ENCODE measurements at regions not wholly inside any gene's neighbourhood (a gene's known extent, or its start where the extent isn't known, plus 50 kb on each side); places are given as distances from the start of the nearest gene placed in this dataset.
"Not testable (repeated sequence)": the region's sequence is repeated elsewhere in the genome, so short reads cannot be mapped to it uniquely, and the experiment has no call there.

DNA sequence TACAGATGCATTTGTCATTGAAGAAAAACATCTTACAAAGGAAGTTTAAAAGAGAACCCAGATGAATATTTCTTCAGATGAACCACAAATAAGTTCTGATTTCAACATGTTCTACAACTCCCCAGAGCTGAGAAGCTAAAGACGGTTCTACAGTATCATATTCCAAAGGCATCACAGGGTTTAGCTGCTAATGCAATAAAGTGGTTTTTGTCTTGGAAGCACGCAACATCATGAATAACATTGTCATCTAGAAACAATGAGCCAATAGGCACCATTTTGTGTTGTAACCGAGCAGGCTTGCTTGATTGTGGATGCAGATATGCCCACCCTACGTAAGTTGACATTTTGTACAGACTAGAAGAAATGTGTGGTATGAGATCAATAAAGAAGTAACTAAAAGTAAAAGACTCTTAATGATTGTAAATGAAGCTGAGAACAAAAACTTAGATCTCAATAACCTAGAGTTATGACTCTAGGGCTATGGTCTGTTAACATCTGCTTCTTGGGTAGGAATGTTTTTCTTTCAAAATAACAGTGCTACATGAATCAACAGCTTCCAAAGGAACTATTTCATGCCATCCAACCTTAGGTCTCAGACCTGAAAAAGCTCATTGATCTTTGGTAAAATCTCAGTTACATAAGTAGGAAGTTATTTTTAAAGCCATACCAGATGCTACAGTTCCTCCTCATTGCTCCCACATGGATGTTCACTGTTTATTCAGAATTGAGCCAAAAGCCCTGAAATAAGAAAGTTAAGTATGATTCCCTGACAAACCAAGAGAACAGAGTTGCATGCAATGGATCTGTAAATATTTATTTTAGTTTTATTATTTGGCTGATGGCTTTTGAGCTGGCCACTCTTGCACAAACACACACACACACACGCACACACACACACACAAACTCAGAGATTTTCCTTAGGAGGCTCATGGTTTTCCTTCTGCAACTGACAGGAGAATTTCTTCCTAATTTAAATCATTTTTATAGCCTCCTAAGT, 118.7 kb upstream of the SLCO6A1 start:
- no peak for DNase-seq

DNA sequence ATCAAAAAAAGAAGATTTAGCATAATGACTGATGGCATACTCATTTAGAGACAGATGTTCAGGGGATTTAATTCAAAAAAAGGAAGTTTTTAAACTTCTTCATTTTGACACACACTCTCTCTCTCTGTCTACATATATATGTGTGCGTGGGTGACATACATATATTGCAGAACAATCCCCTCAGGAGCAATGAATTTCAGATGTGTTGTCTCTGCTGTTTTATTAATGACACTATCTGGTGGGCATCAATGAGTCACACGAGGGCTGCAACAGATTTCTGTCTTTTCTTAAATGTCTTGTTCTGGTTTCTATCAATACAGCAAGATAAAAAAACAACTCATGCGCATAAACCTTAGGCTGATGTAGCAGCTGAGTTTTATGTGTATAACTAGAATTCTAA, 123.5 kb upstream of the SLCO6A1 start:
- DNase-seq = no peak

DNA sequence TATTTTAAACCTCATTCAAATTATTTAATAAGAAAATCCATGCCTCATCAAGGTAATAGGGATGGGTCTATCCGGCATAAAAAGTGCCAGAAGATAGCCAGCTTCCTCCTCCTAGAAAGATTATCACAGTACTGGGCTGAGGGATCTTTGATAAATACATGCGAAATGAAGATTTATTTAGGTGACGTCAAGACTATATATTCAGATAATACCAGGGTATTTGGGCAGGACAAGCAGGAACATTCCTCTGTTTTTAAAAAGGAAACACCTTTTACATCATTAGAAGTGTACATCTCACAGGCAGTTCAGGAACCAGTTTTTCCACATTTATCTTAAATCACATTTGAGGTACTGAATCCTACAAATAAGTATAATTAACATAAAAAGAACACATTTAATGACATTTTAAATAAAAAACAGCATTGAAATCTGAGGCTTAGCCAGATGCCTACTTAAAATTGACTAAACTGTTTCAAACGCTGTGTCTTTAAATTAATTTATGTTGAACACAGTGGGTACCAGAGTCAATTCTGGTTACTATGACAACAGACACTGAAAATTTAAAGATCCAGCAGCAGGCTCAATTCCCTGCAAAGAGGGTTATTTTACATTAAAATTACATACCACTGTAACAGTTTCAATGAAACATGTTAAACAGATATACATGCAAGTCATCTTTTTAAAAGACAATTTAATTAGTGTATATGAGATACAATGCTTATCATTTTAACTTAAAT, 124.7 kb upstream of the SLCO6A1 start:
- DNase-seq = no peak

DNA sequence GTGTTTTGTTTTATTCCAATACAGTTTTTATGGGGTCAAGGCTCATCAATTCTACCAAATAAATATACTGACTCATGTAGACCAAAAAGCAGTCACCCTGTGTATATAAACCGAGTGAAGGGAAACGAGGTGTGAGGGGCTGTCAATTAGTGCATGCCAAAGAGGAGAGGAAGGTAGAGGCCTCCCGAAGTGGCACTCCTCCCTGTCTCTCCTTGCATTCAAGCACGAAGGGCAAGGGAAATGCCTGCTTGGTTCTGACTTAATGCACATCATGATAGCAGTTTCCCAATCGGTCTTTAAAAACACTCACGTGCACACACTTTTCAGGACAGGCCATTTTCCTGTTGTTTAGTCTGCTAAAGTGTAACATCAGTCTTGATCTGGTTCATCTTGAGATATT, 125.6 kb upstream of the SLCO6A1 start:
- DNase-seq = no peak

DNA sequence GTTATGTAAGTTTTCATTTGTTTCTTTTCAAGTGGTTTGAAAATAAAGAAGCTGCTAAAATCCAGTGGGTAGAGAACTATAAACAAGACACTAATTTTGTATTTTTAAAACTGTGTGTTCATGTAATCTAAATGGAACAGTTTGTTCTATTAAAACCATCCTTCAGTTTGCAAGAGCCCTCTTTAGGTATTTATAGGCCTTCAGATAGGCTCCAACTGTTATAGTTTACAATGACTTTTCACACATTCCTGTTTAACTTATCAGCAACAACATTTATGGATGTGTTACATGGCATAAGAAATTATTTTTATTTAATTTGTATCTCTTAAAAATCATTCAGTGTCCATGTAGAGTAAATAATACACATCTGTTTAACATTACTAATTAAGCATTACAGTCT, 126.7 kb upstream of the SLCO6A1 start:
- no peak for DNase-seq

DNA sequence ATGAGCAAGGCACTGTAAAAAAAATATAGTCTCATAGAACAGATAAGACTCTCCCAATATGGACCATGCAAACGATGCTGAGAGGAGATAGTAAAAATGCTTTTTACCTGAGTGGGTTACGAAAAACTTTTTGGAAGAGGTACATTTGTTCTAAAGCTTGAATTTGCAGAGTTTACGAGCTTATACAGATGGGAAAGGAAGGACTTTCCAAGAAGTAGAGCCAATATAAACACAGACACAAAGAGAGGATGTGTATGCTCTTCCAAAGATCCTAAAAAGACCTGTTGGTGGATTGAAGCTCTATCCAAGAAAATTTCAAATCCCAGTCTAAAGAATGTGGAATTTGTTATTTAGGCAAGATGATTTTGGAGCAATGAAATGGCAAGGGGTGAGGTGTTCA, 127.1 kb upstream of the SLCO6A1 start:
- DNase-seq = no peak

DNA sequence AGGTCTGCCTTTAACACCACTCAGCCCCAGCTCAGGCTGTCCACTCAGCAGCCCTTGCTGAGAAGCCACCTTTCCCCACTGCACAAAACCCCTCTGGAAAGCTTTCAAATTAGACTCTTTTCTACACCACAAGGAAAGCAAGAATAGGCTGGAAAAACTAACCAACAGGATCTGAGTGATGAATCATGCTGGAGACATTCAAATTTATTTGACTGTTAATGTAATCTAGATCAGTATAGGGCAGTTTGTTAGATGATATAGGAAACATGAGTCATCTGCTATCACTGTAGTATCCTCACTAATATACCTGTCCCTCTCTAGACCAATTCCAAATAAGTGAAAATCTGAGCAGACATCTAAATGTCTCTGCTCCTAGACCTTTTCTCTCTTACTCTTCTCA, 127.8 kb upstream of the PAM start:
- DNase-seq = no peak

DNA sequence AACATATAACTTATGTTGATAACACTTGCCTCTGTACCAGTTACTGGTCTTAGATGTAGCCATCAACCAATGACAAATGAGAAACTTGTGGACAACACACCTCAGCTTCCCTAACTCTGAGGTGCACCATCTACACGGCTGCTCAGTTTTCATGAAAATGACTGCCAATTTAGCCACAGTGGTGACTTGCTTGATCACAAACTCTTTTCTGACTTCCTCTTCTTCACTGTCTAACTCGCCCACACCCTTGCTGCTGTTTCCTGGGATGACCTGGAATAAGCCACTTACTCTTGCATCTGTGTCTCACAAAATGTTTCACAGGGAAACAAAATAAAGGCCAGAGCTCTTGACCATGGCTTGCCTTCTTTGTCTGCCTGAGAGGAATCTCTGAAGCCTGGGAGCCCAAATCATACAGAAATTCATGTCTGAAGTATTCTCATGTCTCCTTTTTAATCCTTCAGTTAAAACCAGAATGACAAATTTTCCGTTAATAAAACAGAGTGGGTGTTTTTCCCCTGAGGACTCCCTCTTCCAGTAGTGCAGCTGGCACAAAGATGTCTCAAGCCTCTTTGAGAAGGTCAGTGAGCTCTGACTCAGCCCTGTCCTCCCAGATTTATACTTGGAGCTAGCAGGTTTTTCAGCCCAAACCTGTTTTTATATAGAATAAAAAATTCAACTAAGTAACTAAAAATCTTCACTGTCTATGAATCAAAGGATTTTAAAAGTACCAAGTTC, 126.5 kb upstream of the PAM start:
- no peak for DNase-seq

DNA sequence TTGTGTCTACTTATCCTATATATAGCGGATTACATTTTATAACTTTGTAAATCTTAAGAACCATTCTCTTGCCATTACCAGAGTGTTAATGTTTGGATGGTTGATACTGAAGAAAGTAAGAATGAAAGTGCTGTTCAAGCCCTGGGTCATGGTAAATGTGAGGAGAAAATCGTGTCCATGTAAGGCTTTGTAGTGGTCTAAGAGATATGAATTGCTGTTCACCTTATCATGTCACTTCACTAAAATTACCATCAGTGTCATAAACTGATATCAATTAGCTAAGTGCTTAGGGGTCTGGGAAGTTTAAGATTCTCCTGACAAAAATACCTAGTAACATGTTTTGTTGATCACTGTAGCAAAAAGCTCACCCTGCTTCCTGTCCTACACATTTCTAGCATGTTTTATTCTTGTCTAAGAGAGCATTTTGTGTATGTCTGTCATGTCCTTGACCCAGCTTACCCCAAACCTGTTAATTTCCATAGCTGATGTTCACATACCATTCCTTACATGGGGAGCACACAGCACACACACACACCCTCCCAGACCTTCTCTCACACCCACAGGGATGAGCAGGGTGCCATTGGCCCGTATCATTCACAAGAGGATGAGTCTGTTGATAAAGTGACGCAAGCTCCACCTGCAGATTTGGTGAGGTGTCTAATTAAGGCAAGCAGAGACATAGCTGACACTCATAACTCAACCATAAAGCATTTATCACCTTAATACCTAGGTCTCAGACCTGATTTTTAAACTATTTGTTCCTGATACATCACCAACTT, 125.1 kb upstream of the PAM start:
- no peak for DNase-seq

DNA sequence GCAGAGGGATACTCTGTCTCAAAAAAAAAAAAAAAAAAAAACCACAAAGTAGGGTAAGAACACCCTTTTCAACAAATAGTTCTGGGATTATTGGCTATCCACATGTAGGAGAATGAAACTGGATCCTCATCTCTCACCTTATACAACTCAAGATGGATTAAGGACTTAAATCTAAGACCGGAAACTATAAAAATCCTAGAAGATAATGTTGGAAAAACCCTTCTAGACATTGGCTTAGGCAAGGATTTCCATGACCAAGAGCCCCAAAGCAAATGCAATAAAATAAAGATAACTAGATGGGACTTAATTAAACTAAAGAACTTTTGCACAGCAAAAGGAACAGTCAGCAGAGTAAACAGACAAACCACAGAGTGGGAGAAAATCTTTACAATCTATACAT, 119.7 kb upstream of the PAM start:
- DNase-seq = not testable (repeated sequence)

DNA sequence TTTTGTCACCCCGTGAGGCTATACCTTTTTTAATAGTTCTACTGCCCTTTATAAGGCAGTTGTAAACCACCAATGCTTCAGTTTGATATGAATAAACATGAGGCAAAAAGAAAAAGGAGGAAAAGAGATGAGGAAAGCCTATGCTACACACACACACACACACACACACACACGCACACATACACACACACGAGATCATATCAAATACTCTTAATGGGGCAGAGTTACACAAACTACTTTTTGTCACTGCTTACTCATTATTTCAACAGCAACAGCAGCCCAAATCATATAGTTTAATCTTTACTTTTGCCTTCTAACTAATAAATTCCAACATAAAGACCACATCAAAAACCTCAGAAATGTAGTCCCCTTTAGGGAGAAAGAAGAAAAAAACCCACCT, 116.8 kb upstream of the PAM start:
- DNase-seq = no peak

DNA sequence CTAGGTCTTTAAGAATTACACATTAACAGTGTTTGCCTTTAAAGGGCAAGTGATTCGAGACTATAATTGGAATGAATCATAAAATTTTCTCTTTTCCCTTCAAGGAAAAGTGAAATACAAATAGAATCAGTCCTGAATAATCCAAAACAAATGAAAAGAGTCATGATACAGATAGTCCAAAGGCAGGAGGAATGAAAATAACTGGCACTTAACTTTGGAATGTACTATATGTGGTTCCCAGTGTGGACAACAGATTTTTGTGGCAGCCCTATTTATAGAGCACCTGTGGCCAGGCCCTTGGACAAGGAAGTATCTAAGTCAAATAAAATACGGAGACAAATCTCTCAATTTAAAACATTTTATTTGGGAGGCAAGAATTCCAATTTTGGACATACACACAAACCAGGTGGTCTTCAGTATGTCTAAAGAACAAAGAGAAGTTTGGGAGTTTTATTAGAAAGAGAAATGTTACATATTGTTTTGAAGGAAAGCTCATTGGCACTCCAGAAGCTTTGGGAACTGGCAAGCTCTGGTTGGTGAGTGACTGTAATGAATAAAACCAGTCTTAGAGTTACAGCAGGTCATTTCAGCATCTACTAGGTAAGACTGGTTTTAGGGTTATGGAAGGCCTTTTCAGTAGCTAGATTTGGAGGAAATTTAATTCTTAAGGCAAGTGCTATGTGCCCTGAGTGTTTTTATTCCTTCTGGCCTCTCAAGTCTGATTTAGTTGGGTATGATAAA, 116.0 kb upstream of the PAM start:
- no peak for DNase-seq

DNA sequence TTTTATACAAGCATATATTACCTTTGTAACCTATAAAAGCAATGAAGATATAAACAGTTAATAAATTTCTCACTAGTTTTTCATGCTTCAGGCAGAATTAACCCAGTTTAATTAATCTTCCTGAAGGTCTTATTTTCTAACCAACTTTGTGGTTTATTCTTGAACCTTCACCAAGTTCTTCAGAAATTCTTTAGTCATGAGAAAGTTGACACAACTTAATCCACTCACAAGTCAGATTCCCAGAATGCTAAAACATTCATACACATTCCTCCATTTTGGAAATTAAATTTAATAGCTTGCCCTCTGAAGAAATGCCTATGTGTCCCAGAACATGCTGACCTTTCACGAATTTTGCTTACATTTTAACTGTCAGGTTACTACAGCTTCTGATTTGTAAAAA, 105.4 kb upstream of the PAM start:
- no peak for DNase-seq

DNA sequence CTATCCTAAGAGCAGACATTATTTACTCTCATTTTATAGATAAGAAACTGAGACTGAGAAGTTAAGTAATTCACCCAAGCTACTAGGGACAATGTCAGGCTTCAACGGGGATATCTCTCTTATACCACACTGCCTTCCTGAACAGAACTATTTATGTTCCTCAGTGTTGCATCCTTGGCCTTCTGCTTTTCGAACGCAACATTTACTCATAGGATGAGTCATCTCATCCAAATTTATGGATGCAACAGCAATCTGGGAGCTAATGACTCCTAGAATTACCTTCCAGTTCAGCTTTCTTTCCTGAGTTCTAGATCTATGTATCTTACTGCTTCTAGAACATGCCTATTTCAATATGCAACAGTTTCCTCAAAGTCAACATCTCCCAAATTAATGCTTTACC, 103.6 kb upstream of the PAM start:
- no peak for DNase-seq

DNA sequence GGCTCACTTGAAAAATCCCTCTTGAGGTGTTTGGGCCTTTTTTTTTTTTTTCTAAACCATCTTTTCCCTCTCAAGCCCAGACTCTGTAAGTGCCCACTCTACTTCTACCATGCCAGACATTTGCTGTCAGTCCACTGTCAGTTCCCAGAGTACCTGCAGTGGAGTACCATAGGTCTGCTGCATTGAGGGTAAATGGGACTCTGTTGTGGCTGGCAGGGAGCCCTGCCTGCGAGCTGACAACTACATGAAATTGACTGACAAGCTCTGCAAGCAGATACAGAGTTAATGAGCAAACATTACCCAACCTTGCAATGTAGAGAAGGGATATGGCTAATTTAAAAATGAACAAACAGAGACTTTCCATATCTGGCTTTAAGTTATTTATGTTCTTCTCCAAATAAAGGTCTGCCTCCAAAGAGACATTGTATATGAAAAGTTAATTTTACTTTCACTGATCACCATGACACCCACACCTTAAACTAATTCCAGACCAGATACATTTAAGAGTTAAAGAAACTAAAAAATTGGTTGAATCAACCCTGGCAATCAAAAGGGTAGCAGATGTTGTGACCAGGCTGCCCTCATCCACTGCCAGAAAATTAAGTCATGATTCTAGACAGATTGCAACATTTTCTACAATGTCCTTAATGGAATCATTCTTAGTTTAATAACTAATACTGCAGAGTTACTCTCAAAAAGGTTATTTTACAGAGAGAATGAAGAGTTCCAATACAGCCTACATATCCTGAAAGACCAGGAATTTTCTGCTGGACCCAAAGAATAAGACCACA, 100.4 kb upstream of the PAM start:
- no peak for DNase-seq

DNA sequence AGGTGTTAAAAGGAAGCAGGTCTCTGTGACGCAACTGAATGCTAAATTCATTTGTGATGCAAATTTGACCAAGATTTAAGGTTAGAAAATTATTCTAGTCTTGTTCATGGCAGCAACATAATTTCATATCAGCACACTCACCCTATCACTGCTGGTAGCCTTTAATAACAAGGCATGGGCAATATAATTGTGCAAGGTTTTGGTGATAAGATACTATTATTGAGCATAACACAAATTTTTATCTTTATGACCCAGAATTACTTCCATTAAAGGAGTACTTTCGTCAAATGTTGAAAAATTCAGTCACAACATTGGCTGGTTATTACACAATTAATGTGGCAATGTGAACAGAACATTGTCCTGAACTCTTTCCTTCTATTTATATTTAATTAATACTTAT, 96.0 kb upstream of the PAM start:
- DNase-seq = no peak

DNA sequence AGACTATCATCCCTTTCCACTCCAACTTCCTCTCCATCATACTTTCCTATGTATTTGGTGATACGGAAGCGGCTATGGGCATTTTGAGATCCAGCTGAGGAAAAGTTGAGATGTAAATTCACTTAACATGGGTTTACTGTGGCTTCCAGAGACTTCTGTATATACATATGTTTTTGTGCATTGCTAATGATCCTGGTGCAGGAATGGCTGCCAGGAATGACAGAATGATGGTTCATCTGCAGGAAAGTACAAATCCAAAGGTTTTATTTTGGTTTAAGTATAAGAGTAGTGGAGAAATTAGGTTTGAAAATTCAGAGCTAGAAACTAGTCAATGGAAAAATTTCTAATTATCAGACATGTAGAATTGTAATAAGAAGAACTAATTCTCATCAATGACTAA, 95.0 kb upstream of the PAM start:
- DNase-seq = no peak

DNA sequence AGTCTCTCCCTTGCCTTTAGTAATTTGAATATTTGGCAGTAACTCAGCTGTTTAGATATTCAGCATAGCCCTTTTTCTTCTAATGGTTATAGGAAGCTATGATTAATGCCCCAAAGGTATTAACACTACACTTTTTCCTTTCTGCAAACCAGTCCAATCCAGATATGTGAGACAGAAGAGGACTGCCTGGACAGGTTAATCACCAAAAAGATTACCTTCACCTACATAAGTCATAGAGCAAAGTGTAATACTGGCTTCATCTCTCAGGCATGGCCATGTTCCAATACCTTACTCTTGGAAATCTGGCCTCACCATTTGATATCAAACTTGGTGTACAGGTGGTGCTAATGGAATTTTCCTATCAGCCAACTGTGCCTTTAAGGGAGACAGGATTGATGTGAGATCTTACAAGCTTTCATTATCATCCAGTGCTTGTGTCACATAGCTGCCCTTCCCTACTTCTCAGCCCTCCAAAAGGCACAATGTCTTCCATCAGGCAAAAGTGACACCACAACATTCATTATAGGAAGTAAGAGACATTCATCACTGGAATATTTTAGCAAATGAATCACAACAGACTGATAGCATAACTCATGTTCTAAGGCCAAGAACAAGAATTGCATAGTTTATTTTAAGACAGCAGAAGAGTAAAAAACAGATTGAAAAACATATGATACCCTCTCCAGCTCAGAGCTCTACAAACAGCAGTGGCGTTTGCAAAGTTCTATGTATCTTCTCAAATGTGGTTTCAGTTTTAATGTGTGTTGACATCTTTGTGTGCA, 91.2 kb upstream of the PAM start:
- no peak for DNase-seq

DNA sequence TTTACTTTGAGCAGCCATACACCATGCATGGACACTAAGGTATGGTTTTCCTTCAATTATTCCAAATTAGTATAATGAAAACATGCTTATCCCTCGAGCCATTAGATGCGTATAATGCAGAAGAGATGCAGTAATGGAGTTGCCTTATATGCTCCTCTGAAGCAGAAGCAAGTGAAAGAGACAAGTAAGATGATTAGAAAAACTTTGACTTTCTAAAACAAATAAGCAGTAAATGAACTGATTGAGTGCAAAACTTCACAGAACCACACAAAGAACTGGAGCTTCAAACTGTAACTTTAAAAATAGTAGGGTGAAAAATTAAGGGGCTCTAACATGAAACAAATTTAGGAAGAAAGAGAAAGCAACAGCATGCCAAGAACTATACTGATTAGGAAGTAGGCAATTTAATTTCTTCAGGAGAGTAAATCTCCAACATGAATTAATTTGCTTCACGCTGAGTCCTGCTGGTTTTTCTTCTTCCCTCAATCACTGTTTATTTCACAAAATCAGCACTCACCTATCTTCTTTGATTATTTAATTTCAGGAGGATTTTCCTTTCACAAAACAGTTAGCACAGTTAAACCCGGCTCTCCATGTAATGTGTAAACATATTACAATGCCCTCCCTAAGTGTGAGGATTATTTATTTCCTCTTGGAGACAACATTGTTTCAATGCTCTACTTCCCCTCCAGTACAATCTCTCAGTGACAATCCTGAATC, 90.3 kb upstream of the PAM start:
- DNase-seq = no peak

All from hematopoietic multipotent progenitor cell treated with erythropoietin and hydrocortisone succinate and interleukin-3 and kit ligand, for 8 days (in vitro differentiated cells).